GM18868 (cell line): ENCODE measurements at regions not wholly inside any gene's neighbourhood (a gene's known extent, or its start where the extent isn't known, plus 50 kb on each side); places are given as distances from the start of the nearest gene placed in this dataset.

Source experiments
- ATAC-seq: cut with Tn5 transposase; IDR thresholded peaks from one replicate; pipeline ENCODE4 v1.9.1; 2021; ENCODE audit warnings: mild to moderate bottlenecking, moderate library complexity; ENCODE audit not compliant: unreplicated experiment

DNA sequence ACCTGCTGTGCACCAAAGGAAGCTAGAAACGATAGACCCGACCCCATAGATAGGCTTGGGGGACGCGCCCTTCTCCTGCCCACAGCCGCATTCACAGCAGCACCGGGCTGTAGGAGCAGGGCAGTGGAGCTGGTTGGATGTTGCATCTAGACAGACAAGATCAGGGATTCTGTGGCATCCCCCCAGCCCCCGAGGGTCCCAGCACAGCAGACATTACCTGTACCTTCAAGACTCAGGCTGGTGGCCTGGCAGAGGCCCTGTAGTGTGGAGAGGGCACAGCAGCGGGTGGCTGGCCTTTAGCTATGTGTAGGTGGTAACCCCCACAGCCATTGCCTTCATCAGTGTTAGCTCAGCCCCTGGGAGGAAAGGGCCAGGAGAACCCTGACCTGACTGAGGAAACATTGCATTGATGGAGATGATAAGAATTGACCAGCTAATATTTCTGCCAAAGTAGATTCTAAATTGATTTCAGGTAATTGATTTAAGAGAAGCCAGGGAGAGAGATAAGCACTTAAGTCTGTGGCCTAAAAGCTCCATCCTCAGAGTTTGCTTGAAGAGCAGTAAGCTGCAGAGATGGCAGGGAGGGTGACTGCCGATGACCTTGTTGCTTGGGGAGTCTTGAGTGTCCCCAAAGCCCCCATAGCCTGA lies 269.4 kb downstream of the TLE3 start:
- ATAC-seq, result no peak

DNA sequence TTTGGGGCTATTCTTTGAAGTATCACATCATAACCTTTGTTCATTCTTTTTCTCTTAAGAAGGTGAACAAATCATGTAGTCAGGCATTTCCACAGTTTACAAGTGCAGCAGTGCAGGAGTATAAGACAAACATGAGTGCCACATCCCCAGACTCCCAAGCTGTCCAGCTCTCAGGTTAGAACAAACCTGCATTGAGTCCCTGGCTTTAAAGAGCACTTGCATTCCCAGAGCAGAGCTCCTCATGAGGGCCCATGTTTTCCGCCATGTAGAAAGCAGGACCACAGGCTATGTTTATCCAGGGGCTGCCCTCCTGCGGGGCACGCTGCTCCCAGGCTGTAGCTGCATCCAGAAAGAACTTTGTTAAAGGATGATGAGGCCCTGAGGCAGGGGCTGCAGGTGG lies 267.7 kb downstream of the TLE3 start:
- ATAC-seq, result no peak

DNA sequence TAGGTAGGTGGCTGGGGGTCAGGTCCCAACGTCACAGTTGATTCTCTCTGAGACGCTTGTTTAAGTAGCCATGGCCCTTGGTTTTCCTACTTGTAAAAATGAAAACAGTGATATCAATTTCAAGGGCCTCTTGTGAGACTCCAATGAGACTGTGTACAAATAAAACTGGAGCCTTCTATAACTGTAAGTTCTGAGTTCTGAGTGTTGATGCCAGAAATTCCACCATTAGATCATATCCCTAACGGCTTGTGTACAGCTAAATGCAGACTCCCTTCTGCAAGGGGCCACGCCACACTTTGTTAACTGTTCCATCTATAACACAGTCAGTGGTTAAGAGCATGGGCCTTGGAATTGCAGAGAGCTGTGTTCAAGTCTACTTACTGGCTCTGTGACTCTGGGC lies 267.3 kb downstream of the TLE3 start:
- no peak for ATAC-seq

DNA sequence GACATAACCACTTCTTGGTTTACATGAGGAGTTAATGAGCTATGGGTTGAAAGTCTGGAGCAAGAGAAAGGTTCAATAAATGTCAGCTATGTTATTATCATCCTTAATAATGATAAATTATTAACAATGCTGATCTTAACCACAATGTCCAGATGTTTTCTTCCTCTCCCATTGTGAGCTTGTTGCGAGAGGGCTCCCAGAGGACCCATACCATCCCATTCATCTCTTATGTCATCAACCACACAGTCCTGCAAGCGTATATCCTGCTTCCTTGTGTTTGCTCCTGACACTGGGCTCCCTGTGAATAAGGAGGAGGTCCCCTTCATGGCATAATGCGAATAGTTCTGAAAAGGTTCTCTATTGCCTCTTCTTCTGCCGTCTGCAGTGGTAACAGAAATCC lies 266.8 kb downstream of the TLE3 start:
- ATAC-seq, result no peak

DNA sequence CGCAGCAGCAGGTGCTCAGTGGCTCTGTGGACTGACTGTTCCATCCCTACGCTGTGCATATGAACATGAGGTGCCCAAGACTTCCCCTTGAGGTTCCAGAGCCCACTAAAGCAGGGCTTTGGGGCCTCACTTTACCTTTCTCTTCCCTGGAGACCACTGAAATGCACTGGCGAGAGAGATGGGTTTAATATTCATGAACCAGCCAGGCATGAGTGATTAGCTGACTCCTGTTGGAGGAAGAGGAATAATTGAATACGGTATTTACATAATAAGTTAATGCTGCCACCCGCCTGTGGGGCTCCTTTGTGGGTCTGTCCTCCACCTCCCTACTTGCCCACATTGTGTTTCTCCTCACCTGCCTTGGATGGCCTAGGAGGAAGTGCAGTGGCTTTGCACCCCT lies 263.4 kb downstream of the TLE3 start:
- ATAC-seq, result no peak

DNA sequence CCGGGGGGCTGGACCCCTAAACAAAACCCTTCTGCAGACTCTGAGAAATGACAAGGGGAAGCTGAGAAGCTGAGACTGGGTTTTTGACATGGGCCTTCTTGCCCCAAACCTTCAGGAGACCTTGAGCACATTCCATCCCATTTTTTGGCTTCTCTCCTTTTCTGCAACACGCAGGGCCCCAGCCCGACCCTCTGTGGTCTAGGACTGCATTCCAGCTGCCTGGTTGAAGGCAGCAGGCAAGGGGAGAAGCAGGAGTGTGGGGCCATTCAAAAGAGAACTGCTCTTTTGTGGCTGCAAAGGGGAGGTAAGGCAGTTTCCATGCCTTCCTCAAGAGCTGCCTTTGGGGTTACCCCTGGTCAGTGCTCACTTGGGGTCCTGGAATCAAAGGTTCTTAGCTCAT lies 263.0 kb downstream of the TLE3 start:
- ATAC-seq, result no peak

DNA sequence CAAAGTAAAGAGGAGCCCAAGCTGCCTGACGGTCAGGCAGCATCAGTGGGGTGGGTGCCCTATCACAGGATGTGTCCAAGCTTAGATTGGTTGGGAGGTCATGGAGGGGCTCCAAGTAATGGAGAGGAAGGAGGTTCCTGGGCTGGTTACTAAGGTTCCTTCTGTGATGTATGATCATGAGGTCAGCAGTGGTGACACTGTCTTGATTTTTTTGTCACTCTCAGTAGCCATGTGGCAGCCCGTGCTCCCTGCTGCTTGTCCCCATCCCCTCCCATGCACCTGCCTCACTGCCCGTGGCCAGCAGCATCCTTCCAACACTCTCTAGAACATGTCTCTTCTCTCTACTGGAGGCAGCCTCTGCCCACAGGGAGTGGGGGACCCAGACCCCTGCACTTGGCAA lies 261.7 kb downstream of the TLE3 start:
- no peak for ATAC-seq

DNA sequence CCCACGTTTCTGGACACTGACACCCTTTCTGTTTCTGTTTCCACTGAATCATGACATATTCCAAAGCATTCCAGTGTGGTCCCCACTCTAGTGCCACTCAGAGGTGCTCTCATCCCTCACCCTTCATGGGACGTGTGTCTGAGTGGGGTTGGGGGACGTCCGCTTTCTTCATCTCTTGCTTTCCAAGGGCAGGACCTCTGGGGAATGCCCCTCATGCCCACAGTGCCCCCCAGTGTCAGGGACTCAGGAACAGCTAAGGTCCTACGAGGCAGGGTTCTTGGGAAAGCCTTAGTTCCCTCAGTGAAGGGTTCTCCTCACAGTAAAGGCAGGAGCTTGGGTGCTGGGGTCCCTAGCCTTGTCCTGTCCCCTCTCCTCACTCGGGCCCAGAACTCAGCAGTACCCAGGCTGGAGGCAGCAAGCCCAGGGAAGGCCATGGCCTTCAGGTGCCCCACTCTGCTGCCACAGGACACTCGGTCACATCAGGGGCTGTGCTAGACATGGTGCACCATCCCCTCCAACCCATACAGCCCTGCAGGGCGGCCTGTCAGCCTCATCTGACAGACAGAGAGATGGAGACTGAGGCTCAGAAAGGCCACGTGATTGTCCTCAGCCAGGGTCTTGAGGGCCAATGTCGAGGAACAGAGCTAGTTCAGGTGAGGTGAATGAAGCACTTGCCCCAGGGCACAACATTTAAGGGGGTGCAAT lies 261.0 kb downstream of the TLE3 start:
- ATAC-seq, result no peak

DNA sequence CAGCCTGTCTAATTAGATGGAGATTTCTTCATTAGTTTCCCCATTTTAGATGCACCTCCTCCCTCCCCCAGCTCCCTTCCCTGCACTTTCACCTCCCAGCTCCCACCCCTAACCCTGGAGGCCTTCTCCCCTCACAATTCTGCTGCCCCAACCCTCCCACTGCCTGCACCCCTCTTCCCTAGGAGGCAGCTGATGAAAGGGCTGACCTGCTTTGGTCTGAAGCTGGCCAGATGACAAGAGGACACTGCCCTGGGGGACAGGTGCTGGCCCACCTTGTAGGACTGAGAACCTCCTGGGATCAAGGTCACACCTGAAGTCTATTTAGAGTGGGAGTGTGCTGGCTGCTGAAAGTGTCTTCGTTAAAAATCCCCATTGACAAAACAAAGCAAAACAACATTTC lies 259.4 kb downstream of the TLE3 start:
- ATAC-seq, result no peak

DNA sequence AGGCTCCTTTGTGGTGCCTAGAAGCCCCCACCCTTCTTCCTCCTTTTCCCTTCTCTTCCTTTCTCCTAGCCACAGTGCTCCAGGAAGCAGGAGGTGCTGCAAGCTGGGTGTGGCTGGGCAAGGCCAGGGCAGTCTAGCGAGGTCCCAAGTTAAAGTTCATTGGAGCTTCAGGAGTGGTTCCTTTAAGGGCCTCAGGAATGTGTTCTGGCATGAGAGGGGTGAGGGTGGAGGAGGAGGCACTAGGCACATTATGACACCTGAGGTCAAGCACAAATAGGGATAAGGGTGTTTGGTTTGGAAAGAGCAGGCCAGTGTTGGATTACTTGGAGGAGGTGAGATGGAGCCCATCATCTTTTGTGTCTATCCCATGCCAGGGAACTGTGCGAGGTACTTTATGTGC lies 258.7 kb downstream of the TLE3 start:
- no peak for ATAC-seq

DNA sequence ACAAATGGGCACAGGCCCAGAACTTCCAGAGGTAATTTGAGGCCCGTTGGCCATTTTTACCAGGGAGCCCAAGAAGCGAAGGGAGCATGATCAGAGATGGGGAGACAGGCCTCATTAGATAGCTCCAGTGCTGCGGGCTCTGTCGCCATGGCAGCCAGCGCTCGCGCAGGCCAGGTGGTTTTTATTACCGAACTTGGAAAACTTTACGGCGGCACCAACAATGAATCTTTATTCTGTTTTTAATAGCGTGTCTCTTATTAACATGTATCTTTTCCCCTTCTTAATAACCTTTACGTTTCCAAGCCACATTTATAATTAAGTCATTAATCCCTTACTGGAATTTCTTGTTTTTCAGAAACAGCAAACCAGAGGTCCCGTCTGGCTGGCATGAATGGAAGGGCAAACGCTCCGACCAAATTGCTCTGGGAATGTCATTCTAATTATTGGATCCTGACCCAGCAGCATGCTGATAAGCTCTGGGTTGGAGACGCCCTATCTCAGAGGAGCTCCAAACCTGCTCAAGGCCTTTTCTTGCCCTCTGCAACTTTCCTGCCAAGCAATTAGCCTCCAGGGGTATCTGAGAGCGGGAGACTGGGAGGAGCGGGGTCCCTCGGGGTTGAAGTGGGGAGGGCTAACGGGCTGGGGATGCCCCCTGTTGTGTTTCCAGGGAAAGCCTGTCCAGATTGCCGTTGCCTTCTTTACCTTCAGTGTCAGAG lies 256.4 kb downstream of the TLE3 start:
- no peak for ATAC-seq

DNA sequence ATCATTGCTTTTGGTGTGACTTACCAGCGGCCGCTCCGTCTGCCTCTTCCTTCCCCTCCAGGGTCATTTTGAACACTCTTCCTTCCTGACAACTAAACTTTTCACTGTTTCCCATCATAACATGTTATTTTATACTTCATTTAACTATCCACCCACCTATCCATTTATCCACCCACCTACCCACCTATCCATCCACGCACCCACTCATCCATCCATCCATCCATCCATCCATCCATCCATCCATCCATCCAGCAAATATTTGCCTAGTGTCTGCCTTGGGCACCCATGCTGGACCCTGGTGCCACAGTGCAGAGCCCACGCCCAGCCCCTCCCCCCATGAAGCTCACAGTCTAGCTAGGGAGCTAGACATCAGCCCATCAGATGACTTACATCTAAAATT lies 254.9 kb downstream of the TLE3 start:
- no peak for ATAC-seq

DNA sequence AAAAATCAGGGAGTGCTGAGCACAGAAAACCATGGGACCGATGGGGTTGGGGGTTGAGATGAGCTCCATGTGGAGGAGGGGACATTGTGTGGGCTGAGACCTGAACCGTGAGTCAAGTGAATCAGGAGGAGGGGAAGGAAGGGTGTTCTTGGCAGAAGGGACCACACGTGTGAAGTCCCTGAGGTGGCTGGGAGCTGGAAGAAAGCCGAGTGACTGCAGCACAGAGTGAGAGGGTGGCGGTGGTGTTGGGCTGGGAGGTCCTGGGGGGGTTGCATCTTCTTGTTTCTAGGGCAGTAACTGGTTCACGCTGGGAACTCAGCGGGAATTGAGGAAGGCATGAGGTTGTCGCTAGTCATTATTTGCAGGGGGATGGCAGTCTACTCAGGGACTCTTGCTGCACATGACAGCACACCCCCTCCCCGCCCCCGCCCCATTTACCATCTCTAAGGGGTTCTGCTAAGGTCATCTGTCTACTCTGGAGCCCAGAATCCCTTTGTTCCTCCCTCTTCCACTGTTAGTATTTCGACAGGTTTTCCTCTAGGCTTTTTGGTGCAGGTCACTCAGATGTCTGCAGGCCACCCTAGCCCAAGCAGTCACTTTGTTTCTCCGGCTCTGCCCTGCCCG lies 254.3 kb downstream of the TLE3 start:
- no peak for ATAC-seq

DNA sequence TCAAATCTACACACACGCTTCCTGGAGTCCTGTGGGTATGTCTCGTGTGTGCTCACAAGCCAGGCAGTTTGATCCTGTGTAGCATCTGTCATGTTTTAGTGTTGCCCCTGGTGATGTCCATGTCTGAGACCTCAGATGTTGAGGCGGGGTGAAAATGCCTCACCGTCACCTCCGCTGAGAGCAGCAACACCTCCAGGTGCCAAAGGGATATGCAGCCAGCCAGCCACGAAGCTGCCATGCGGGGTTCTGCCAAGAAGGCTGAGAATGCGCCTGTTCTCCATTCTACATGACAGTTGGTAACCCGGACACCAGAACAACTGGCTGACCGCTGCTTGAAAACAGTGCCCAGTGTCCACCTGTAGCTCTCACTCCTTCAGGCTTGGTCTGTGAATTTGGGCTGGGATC lies 253.8 kb downstream of the TLE3 start:
- ATAC-seq, result no peak

DNA sequence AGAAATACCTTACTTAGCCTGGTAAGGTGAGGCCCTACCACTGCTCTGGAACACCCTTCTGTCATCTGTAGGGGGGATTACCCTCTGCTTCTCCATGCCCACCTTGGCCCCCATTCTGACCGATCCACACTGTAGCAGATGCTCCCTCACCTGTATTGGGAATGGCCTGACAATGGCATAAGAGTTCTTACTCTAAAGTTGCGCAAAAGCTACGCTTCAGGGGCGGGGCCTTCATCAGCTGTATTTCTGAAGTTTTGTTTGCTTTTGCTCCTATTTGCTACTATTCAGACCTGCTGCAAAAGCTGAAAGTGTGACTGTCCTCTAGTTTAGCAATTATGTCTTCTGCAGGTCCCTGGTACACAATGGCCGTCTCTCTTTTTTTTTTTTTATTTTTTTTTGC lies 252.6 kb downstream of the TLE3 start:
- no peak for ATAC-seq

DNA sequence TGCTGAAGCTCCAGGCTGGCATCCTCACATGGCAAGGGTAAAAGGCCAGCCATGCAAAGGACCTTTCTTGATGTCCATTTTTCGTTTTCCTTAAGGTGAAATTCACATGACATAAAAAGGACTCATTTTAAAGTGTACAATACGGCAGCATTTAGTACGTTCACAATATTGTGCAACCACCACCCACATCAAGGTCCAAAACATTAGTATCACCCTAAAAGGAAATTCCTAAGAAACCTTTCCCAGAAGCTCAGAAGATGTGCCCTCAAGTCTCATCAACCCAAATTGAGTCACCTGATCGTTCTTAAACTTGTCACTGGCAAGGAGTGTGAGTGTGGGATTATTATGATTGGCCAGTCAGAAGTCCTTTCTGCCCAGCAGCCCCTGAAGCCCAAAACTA lies 250.1 kb downstream of the TLE3 start:
- no peak for ATAC-seq

DNA sequence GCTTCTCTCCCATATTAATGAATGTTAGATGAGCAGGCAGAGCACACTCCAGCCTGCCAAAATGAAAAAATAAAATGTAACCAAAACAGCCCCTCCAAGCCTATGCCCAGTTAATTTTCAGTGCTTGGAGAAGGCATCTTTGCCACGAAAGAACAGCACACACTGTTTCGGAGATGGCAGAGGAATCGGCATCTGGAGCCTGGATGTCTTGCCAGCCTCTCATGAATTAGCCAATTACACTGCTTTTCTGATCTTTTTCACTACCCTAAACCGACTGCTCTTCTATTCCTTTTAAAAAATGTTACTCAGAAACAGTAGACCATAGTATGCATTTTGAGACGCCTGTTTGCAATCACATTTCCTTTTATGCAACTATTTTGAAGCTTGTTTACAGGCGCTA lies 249.6 kb downstream of the TLE3 start:
- no peak for ATAC-seq

DNA sequence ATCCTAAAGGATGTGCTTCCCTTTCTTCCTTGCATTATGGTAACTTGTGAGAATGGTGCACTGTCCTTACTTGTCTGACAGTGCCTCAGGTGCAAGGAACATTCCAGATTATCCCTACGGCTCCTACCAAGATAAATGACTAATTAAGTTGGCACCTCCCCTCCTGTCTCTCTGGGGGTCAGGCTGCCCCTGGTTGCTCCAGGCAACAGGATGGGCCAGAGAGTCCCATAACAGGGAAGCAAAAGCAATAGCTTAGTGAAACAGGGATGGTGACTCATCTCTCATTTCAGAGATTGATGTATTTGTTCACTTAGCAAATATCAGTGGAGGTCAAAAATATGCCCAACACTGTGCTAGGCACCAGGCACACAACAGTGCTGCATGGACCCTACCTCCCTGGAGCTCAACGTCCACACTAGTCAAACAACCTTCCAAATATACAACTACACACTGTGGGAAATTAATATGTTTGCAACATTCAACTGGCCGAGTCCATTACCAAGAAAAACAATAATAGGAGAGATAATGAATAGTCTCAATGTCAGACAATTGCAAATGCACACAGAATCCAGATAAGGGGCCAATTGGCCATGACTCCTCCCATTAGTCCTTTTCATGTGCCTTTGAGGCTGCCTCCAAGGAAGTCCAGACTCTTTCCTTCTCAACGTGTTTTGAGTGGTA lies 249.0 kb downstream of the TLE3 start:
- ATAC-seq, result no peak

DNA sequence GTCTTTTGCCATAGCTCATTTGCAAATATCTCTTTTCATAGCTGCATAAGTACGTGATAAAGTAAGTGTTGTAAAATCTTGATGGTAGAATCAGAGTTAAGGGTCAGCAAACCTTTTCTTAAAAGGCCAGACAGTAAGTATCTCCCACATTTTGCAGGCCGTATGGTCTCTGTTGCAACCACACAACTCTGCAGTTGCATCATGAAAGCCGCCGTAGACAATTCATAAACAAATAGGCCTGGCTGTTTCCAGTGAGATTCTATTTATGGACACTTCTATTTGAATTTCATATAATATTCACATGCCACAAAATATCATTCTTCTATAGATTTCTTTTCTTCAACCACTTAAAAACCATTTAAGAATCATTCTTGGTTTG lies 248.5 kb downstream of the TLE3 start:
- ATAC-seq, result no peak

DNA sequence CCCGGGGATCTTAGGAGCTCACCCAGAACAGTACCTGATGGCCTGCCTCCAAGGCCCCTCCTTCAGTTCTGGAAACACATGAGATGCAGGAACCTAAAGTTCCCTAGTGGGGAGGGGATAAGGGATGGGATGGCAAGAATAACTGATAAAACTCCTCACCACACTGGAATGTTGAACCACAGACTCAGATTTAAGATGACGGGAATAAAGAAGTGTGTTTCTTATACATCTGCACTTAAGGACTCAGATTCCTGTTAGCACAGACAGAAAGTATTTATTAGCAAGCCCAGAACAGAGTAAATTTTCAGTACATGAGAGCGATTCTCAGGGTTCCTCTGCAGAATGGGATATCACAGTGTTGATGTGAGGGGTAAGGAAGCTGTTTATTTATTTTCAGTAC lies 245.2 kb downstream of the TLE3 start:
- ATAC-seq, result no peak

DNA sequence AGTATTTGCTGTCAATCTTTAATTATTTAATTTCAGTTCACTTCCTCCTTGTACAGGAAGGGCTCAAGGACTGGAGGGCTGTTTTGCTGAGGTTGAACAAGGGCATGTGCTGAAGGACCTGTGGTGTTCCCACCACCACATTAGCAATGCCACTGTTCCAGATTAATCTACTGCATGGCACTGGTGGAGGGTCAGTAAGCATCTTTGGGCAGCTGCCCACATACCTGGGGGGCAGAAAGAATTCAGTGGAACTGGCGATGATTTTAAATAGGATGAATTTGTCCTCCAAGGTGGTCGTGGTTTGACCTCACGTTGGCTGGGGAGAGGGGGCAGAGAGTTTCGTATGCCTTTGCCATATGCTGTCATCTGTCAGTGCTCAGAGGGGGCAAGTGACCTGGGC lies 244.8 kb downstream of the TLE3 start:
- no peak for ATAC-seq
